Osteoblast (primary cell): ENCODE measurements at regions not wholly inside any gene's neighbourhood (a gene's known extent, or its start where the extent isn't known, plus 50 kb on each side); places are given as distances from the start of the nearest gene placed in this dataset.

Experiments used
- DNase-seq: peaks from one replicate; pipeline ENCODE4 v3.0.0; 2011; ENCODE audit warnings: low spot score, mixed read lengths; ENCODE audit not compliant: insufficient read length; ENCODE audit errors: missing footprints
- H2AFZ ChIP-seq: 2 replicates; pipeline ENCODE4 v1.6.0; 2011; ENCODE audit warnings: mild to moderate bottlenecking, low read length
- H3K27ac ChIP-seq: 2 replicates; pipeline ENCODE4 v1.5.1; 2011; ENCODE audit warnings: mild to moderate bottlenecking, low read depth, low read length, moderate library complexity
- H3K27me3 ChIP-seq: 2 replicates; pipeline ENCODE4 v1.6.0; 2012; ENCODE audit warnings: mild to moderate bottlenecking, control low read depth, inconsistent platforms, low read length, moderate library complexity; ENCODE audit not compliant: insufficient read depth
- H3K36me3 ChIP-seq: 2 replicates; pipeline ENCODE4 v1.5.1; 2011; ENCODE audit warnings: mild to moderate bottlenecking, low read length, control low read depth, moderate library complexity; ENCODE audit not compliant: insufficient read depth
- H3K4me1 ChIP-seq: 2 replicates; pipeline ENCODE4 v1.5.1; 2011; ENCODE audit warnings: mild to moderate bottlenecking, low read length, control low read depth, moderate library complexity; ENCODE audit not compliant: insufficient read depth
- H3K4me2 ChIP-seq: 2 replicates; pipeline ENCODE4 v1.6.0; 2011; ENCODE audit warnings: mild to moderate bottlenecking, low read length; ENCODE audit not compliant: insufficient read depth
- H3K4me3 ChIP-seq: fragments of 200-600 bp; sonication (generic); 3 replicates; pipeline ENCODE4 v1.5.1; 2012; ENCODE audit warnings: mild to moderate bottlenecking, low read length, inconsistent platforms; ENCODE audit not compliant: insufficient read depth
- H3K79me2 ChIP-seq: 2 replicates; pipeline ENCODE4 v1.6.0; 2012; ENCODE audit warnings: mild to moderate bottlenecking, low read length, control low read depth, inconsistent platforms; ENCODE audit not compliant: insufficient read depth
- H3K9me3 ChIP-seq: 2 replicates; pipeline ENCODE4 v1.5.1; 2011; ENCODE audit warnings: low read depth, low read length, control low read depth
- H4K20me1 ChIP-seq: 2 replicates; pipeline ENCODE4 v1.6.0; 2012; ENCODE audit warnings: mild to moderate bottlenecking, low read length, control low read depth; ENCODE audit not compliant: insufficient read depth
- CTCF ChIP-seq: IDR thresholded peaks from 2 replicates; pipeline ENCODE4 v1.5.1; 2011; ENCODE audit warnings: mild to moderate bottlenecking, low read depth, low read length, moderate library complexity; ENCODE audit errors: extremely low read depth

GRCh38 chr13:60689571-60689970 lies 292.6 kb downstream of the TDRD3 start:
- Histone ChIP-seq H3K4me1 (no peaks in the 10 kb centered on the region), H2AFZ (no peak overlapping the region), H3K9me3 (no peaks in the 10 kb centered on the region), H3K79me2 (no peaks in the 10 kb centered on the region), H3K4me2 (no peak overlapping the region), H4K20me1 (no peaks in the 10 kb centered on the region), H3K4me3 (no peak overlapping the region), H3K36me3 (no peaks in the 10 kb centered on the region), H3K27ac (no peak overlapping the region), H3K27me3 (no peaks in the 10 kb centered on the region)
- no peak for DNase-seq
- no peak for TF ChIP-seq CTCF

DNA sequence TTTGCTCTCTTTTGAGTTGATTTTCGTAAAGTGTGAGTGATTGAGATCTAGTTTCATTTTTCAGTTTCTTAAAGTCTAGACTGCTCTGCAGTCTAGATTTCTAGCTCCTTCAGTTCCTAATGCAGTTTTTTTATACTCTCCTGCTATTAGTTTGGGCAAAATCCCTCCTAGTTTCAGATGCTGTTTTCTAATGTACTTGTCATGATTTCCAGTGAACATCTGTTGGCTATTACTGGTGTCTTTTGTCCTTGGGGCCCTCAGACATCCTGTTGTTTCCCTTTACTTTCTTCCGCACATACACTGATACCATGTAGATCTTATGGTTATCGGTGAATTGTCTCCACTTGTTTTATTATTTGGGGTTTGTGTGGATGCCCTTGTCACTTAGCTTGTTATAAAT lies 292.1 kb downstream of the TDRD3 start:
- Histone ChIP-seq H3K9me3 (no peaks in the 10 kb centered on the region), H3K4me3 (no peak overlapping the region), H3K4me2 (no peak overlapping the region), H3K27ac (no peak overlapping the region), H2AFZ (no peak overlapping the region), H3K36me3 (no peaks in the 10 kb centered on the region), H3K4me1 (no peaks in the 10 kb centered on the region), H3K79me2 (no peaks in the 10 kb centered on the region), H4K20me1 (no peaks in the 10 kb centered on the region), H3K27me3 (no peaks in the 10 kb centered on the region)
- TF ChIP-seq CTCF, result no peak
- DNase-seq, result no peak

- H3K27ac ChIP-seq, result no peak overlapping the region
- H3K9me3 ChIP-seq, result no peaks in the 10 kb centered on the region
- no peaks in the 10 kb centered on the region for H4K20me1 ChIP-seq
- H3K4me2 ChIP-seq, result no peak overlapping the region
- TF ChIP-seq CTCF, result no peak
- H3K4me1 ChIP-seq, result no peaks in the 10 kb centered on the region
- H3K79me2 ChIP-seq, result no peaks in the 10 kb centered on the region
- H3K4me3 ChIP-seq, result no peak overlapping the region
- no peaks in the 10 kb centered on the region for H3K36me3 ChIP-seq
- no peaks in the 10 kb centered on the region for H3K27me3 ChIP-seq
- no peak overlapping the region for H2AFZ ChIP-seq
- no peak for DNase-seq
Observed at GRCh38 chr13:60679928-60680694, 283.1 kb downstream of the TDRD3 start.

- H3K9me3 ChIP-seq, result no peaks in the 10 kb centered on the region
- H3K36me3 ChIP-seq, result no peaks in the 10 kb centered on the region
- no peak for TF ChIP-seq CTCF
- H3K79me2 ChIP-seq, result no peaks in the 10 kb centered on the region
- no peak overlapping the region for H3K4me3 ChIP-seq
- H4K20me1 ChIP-seq, result no peaks in the 10 kb centered on the region
- H3K27ac ChIP-seq, result no peak overlapping the region
- no peak for DNase-seq
- no peaks in the 10 kb centered on the region for H3K27me3 ChIP-seq
- no peak overlapping the region for H2AFZ ChIP-seq
- H3K4me2 ChIP-seq, result no peak overlapping the region
- no peaks in the 10 kb centered on the region for H3K4me1 ChIP-seq
Observed at GRCh38 chr13:60679131-60679530, 282.1 kb downstream of the TDRD3 start.
